Skeletal muscle tissue (tissue), 3 donors: ENCODE measurements at regions not wholly inside any gene's neighbourhood (a gene's known extent, or its start where the extent isn't known, plus 50 kb on each side); places are given as distances from the start of the nearest gene placed in this dataset.

Experiments
- H3K27ac ChIP-seq: one replicate; pipeline ENCODE4 v1.7.0; 2013; ENCODE audit warnings: mild to moderate bottlenecking, low read depth, low read length, inconsistent platforms
- H3K27me3 ChIP-seq, 3 donors: one replicate each; pipeline ENCODE4 v1.7.0; 2013; ENCODE audit warnings: low read length in 3 of 3; ENCODE audit not compliant: control insufficient read depth in 3 of 3, insufficient read depth in 3 of 3
- H3K36me3 ChIP-seq, 3 donors: one replicate each; pipeline ENCODE4 v1.7.0; 2013; ENCODE audit warnings: low read length in 3 of 3; ENCODE audit not compliant: control insufficient read depth in 3 of 3, insufficient read depth in 3 of 3
- H3K4me1 ChIP-seq, 3 donors: one replicate each; pipeline ENCODE4 v1.7.0; 2013; ENCODE audit warnings: low read length in 3 of 3, mild to moderate bottlenecking in 3 of 3; ENCODE audit not compliant: control insufficient read depth in 3 of 3, insufficient read depth in 3 of 3
- H3K4me3 ChIP-seq, 3 donors: one replicate each; pipeline ENCODE4 v1.7.0; 2013; ENCODE audit warnings: low read length in 3 of 3
- H3K9ac ChIP-seq, 3 donors: one replicate each; pipeline ENCODE4 v1.7.0; 2013; ENCODE audit warnings: low read length in 3 of 3, mild to moderate bottlenecking in 3 of 3, moderate library complexity in 2 of 3, low read depth in 1 of 3
- H3K9me3 ChIP-seq, 3 donors: one replicate each; pipeline ENCODE4 v1.7.0; 2013; ENCODE audit warnings: low read length in 3 of 3; ENCODE audit not compliant: control insufficient read depth in 3 of 3
- donor health status: Osteomylitis.

DNA sequence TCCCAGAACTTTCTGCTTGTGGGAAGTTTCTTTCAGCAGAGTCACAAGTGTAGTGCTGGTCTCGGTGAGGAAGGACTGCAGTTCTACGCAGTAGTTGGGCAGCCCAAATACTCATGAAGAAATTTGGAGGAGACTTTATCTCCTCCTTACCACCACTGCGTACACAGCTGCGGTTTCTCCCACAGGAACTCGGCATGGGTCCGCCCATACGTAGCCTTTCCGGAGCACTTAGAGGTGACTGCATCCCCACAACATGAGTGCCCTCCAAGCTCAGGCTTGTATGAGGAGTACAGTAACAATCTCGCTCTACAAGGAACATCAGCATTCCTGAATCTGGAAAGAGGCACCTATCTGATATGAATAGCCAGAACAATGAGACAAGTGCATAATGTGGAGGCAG, 549.2 kb upstream of the SEMA3D start:
- Histone ChIP-seq H3K4me1 (no peaks in the 10 kb centered on the region), H3K36me3 (no peaks in the 10 kb centered on the region), H3K27ac (no peak overlapping the region), H3K9ac (no peak overlapping the region), H3K9me3 (no peaks in the 10 kb centered on the region), H3K27me3 (no peaks in the 10 kb centered on the region), H3K4me3 (no peak overlapping the region)

DNA sequence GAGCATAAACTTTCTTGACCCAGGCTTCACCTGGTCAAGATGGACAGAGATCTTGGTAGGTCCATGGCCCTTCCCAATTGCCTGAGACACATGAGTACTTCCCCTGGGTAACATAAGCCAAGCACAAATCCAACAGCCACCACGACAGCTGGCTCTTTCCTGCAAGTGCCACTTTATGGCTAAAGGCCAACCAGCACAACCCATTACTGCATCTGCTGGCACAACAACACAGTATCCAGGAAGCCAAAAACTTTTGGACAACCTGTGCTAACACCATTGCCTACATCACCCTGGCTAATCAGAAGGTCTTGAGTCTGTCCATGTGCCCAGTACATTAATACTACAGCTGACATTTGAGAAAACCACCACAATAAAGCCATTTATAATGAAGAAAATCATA, 548.0 kb upstream of the SEMA3D start:
- Histone ChIP-seq H3K27ac (no peak overlapping the region), H3K9me3 (no peaks in the 10 kb centered on the region), H3K9ac (no peak overlapping the region), H3K4me1 (no peaks in the 10 kb centered on the region), H3K36me3 (no peaks in the 10 kb centered on the region), H3K4me3 (no peak overlapping the region), H3K27me3 (no peaks in the 10 kb centered on the region)

DNA sequence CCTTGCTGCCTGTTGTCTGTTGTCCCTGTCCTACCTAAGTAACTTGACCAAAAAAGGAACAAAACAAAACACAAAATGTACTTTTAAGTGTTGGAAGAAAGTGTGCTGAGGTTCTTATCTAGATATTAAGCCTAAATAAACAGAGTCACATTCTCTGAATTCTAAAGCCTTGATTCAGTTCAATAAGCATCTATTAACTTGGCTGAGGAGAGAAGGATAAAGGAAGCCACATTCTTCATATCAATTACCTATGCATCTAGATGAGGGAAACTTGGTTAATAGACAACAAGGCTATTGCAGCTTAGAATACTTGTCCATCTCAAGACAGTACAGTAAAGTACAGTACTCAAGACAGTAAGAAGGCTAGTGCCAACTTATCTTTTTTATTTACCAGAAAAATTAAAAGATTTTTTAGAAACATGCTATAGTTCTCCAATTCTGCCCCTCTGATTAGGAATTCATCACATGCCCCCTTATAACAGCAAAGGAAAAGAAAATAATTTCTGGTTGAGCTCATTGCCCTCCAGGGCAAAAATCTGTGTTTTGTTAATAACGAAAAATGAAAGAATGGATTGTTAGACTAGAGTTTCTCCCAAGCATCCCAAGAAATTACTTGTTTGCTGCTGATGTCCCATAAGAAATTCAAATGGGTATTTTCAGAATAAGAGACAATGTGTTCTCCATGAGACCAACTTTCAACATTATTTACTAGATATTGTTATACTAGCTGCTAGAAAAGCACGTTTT, 546.5 kb upstream of the SEMA3D start:
- H3K9ac ChIP-seq: no peak overlapping the region
- no peaks in the 10 kb centered on the region for H3K27me3 ChIP-seq
- no peak overlapping the region for H3K4me3 ChIP-seq
- no peaks in the 10 kb centered on the region for H3K4me1 ChIP-seq
- no peaks in the 10 kb centered on the region for H3K36me3 ChIP-seq
- H3K27ac ChIP-seq: no peak overlapping the region
- H3K9me3 ChIP-seq: no peaks in the 10 kb centered on the region

DNA sequence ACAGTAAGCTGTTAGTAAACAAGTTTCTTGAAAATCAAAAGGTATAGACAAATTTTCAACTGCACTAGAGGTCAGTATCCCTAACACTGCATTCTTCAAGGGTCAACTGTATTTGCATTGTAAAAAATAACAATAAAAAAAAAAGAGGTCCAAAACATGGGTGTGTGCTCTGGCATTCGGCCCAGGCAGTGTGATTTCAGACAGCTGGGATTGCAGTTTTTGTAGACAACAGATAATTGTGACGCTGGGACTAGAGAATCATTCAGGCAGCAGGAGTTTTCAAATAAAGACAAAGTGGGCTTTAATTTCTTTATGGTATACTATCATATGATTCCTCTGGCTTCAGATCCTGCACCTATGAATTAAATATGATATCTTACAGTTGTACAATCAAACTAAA, 543.2 kb upstream of the SEMA3D start:
- Histone ChIP-seq H3K27me3 (no peaks in the 10 kb centered on the region), H3K4me3 (no peak overlapping the region), H3K36me3 (no peaks in the 10 kb centered on the region), H3K4me1 (no peaks in the 10 kb centered on the region), H3K9me3 (no peaks in the 10 kb centered on the region), H3K27ac (no peak overlapping the region), H3K9ac (no peak overlapping the region)

DNA sequence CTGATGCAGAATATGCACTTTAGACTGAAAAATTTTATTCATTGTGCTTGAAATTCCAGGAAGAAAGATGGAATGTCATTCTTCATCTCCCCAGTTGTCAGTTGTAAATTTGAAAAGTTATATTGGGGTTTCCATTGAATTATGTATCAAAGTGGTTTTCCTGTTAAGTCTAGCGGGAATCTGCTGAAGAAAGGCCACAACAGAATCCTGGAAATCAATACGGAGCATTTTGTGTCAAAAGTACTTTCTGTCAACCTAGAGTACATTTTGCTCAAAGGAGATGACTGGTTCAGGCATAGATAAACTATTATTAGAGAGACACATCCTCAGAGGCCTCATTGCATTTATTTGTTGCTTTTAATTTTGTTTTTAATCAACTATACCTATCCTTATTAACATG, 538.2 kb upstream of the SEMA3D start:
- no peaks in the 10 kb centered on the region for H3K9me3 ChIP-seq
- no peaks in the 10 kb centered on the region for H3K4me1 ChIP-seq
- H3K27me3 ChIP-seq: no peaks in the 10 kb centered on the region

DNA sequence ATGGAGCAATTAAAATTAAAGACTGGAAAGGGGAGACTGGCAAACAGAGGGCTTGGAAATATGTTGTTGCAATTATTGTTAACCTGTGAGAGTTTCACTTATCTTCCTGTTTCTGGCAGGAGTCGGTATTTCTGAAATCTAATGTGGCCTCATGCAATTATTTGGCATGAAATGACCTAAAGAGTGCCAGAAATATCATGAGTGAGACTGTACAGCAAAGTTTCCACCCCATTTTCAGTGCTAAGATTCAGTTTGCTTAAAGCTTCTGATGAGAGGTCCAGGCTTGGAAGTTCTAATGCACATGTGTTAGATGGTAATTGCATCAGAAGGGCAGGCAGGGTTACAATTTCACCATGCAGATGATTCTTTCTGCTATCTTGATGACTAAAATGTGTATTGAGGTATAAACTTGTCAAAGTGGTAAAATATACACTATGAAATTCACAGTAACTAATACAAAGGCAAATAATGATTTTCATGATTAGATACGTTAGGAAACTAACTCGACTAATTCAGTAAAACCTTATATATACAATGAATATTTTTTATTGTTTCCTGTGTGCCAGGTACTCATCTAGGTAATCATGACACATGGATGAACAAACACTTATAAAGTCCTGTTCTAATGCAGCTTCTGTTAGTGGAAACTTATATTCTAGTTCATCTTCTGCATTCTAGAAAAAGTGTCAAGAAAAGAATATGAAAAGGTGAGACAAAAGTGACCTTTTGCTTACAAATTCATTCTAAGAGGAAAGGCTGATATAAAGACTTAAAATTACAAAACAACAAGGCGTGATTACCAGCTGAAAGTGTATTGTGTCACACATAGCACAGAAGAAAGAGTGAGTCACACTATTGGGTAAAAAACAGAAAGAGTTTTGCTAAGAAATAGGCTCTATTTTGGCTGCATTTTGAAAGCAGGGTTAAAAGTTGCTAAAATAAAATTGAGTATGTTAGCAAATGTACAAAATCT, 533.4 kb upstream of the SEMA3D start:
- no peak overlapping the region for H3K27ac ChIP-seq

More for the DNA sequence above, 538.2 kb upstream of the SEMA3D start:
- H3K36me3 ChIP-seq: no peaks in the 10 kb centered on the region
- H3K27ac ChIP-seq: no peak overlapping the region
- H3K9ac ChIP-seq: no peak overlapping the region
- H3K4me3 ChIP-seq: no peak overlapping the region

DNA sequence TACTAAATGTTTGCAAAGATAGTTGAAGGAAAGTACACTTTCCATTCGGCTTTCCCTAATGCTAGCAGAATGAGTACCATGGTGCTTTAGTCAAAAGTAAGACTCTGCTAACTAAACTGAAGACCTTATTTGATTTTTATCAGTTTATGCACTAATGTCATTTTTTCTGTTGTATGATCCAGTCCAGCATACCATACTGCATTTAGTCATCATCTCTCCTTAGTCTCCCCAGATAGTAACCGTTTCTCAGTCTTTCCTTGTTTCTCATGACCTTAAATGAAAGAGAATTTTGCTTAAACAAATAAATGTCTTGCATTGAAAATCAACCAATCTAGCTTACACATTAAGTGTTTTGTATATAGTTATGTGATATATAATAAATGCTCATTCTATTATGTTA, 529.5 kb upstream of the SEMA3D start:
- H3K4me3 ChIP-seq: no peak overlapping the region
- no peaks in the 10 kb centered on the region for H3K36me3 ChIP-seq
- no peaks in the 10 kb centered on the region for H3K27me3 ChIP-seq
- no peak overlapping the region for H3K9ac ChIP-seq
- no peak overlapping the region for H3K27ac ChIP-seq
- no peaks in the 10 kb centered on the region for H3K4me1 ChIP-seq
- no peaks in the 10 kb centered on the region for H3K9me3 ChIP-seq

More for the DNA sequence above, 533.4 kb upstream of the SEMA3D start:
- no peaks in the 10 kb centered on the region for H3K4me1 ChIP-seq
- H3K9ac ChIP-seq: no peak overlapping the region
- no peak overlapping the region for H3K4me3 ChIP-seq
- no peaks in the 10 kb centered on the region for H3K9me3 ChIP-seq
- no peaks in the 10 kb centered on the region for H3K36me3 ChIP-seq
- H3K27me3 ChIP-seq: no peaks in the 10 kb centered on the region

DNA sequence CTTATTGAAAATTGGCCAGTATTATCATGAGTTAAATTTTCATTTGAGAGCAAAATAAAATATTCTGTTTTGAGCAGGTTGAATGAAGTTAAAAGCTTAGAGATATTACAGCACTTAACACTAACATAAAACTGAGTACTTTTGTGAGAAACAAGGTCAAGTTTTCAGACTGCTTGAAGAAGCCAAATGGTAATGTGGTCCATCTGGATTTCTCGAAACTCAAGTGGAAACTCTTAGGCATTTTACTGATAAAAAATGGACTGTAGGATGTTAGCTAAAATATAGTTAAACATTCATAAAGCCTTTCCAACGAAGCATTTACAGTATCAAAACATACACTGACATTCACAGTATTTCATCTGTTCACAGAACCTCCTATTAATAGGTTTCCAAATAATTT, 528.1 kb upstream of the SEMA3D start:
- H3K36me3 ChIP-seq: no peaks in the 10 kb centered on the region
- H3K4me1 ChIP-seq: no peaks in the 10 kb centered on the region
- H3K4me3 ChIP-seq: no peak overlapping the region
- no peaks in the 10 kb centered on the region for H3K27me3 ChIP-seq
- H3K27ac ChIP-seq: no peak overlapping the region
- H3K9ac ChIP-seq: no peak overlapping the region
- H3K9me3 ChIP-seq: no peaks in the 10 kb centered on the region

DNA sequence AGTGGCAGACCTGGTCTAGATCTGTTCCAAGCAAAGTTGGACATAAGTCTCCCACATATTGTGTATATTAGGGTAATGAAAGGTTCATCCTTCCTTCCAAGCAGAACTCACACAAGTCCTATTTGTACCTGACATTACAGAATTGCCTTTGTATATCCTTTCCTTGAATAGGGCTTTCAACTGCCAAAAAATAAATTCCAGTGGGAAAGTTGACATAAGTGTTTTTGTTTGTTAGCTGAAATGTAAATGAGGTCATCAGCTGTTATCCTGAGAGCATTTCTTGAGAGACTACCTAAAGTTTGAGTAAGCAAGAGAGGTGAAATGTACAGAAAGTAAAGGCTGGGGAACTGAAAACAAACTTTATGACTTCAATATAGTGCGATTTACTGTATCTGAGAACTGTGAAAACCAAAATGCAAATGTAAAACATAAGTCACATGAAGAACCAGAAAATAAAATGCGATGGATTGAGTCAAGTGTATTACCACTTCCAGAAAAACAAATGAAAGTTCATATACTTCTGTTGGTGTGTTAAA, 527.3 kb upstream of the SEMA3D start:
- no peaks in the 10 kb centered on the region for H3K4me1 ChIP-seq
- no peak overlapping the region for H3K4me3 ChIP-seq
- H3K36me3 ChIP-seq: no peaks in the 10 kb centered on the region
- no peak overlapping the region for H3K9ac ChIP-seq
- no peaks in the 10 kb centered on the region for H3K9me3 ChIP-seq
- H3K27ac ChIP-seq: no peak overlapping the region
- H3K27me3 ChIP-seq: no peaks in the 10 kb centered on the region

DNA sequence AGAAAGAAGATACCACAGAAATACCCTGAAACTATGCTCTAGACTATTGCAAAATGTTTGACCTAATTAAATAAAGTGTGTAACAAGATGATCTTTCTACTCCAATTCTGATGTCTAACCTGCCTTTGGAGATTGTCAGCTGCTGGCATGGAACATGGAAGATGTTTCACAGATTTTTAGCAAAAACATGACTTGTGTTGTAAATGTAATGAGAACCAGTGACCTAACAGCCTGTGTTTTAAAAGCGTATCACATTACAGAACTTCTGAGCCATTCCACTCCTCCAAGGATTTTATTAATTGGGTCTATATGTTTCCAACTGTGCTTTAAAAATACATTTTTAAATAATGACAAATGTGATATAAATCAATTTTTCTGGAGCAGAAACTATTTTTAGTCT, 526.3 kb upstream of the SEMA3D start:
- no peaks in the 10 kb centered on the region for H3K4me1 ChIP-seq
- H3K27me3 ChIP-seq: no peaks in the 10 kb centered on the region
- H3K4me3 ChIP-seq: no peak overlapping the region
- no peaks in the 10 kb centered on the region for H3K36me3 ChIP-seq
- no peak overlapping the region for H3K9ac ChIP-seq
- no peaks in the 10 kb centered on the region for H3K9me3 ChIP-seq
- no peak overlapping the region for H3K27ac ChIP-seq
